ENCODE measurements at regions not wholly inside any gene's neighbourhood (a gene's known extent, or its start where the extent isn't known, plus 50 kb on each side); places are given as distances from the start of the nearest gene placed in this dataset.

GRCh38 chr9:10705383-10705782 is 92.6 kb upstream of the PTPRD start:
- H3K9me3 ChIP-seq (ENCODE audit: insufficient read depth, low read length, severe bottlenecking) = no peaks in the 10 kb centered on the region
- no peaks in the 10 kb centered on the region for H3K79me2 ChIP-seq (ENCODE audit: insufficient read depth, low read length)
- H3K27ac ChIP-seq (ENCODE audit: low read length) = no peak overlapping the region
- no peaks in the 10 kb centered on the region for H3K27me3 ChIP-seq (ENCODE audit: insufficient read depth, low read length, poor library complexity)
- no peak overlapping the region for H3K4me3 ChIP-seq (ENCODE audit: low read depth in 1 of 2, low read length in 2 of 2)
- H3K36me3 ChIP-seq (ENCODE audit: insufficient read depth, low read length) = no peaks in the 10 kb centered on the region
- no peak overlapping the region for H2AFZ ChIP-seq (ENCODE audit: low read depth, low read length)
- no peaks in the 10 kb centered on the region for H3K4me1 ChIP-seq (ENCODE audit: insufficient read depth, low read length)
- TF ChIP-seq EZH2 (IDR thresholded peaks at IDR 0.05; ENCODE audit: borderline replicate concordance, low read depth, low read length, severe bottlenecking) = no peak
- TF ChIP-seq, protein P1, sequence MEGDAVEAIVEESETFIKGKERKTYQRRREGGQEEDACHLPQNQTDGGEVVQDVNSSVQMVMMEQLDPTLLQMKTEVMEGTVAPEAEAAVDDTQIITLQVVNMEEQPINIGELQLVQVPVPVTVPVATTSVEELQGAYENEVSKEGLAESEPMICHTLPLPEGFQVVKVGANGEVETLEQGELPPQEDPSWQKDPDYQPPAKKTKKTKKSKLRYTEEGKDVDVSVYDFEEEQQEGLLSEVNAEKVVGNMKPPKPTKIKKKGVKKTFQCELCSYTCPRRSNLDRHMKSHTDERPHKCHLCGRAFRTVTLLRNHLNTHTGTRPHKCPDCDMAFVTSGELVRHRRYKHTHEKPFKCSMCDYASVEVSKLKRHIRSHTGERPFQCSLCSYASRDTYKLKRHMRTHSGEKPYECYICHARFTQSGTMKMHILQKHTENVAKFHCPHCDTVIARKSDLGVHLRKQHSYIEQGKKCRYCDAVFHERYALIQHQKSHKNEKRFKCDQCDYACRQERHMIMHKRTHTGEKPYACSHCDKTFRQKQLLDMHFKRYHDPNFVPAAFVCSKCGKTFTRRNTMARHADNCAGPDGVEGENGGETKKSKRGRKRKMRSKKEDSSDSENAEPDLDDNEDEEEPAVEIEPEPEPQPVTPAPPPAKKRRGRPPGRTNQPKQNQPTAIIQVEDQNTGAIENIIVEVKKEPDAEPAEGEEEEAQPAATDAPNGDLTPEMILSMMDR (IDR thresholded peaks at IDR 0.05; ENCODE audit: borderline replicate concordance, extremely low read depth, low read length, poor library complexity, severe bottlenecking) = no peak
- no peaks in the 10 kb centered on the region for H4K20me1 ChIP-seq (ENCODE audit: insufficient read depth, low read length)
- DNase-seq = no peak
- ATAC-seq (ENCODE audit: insufficient read depth, low read depth) = no peak
- no peak overlapping the region for H3K9ac ChIP-seq (ENCODE audit: low read depth, low read length)
- no peak overlapping the region for H3K4me2 ChIP-seq (ENCODE audit: insufficient read depth, low read length)

- Histone ChIP-seq H2AFZ (ENCODE audit: low read depth, low read length) (no peak overlapping the region), H3K27me3 (ENCODE audit: insufficient read depth, low read length, poor library complexity) (no peaks in the 10 kb centered on the region), H3K27ac (ENCODE audit: low read length) (no peak overlapping the region), H3K9ac (ENCODE audit: low read depth, low read length) (no peak overlapping the region), H3K4me2 (ENCODE audit: insufficient read depth, low read length) (no peak overlapping the region), H3K36me3 (ENCODE audit: insufficient read depth, low read length) (no peaks in the 10 kb centered on the region), H4K20me1 (ENCODE audit: insufficient read depth, low read length) (no peaks in the 10 kb centered on the region), H3K79me2 (ENCODE audit: insufficient read depth, low read length) (no peaks in the 10 kb centered on the region), H3K9me3 (ENCODE audit: insufficient read depth, low read length, severe bottlenecking) (no peaks in the 10 kb centered on the region), H3K4me1 (ENCODE audit: insufficient read depth, low read length) (no peaks in the 10 kb centered on the region), H3K4me3 (ENCODE audit: low read depth in 1 of 2, low read length in 2 of 2) (no peak overlapping the region)
- TF ChIP-seq, protein P1 (IDR thresholded peaks at IDR 0.05; ENCODE audit: borderline replicate concordance, extremely low read depth, low read length, poor library complexity, severe bottlenecking) = no peak
- TF ChIP-seq EZH2 (IDR thresholded peaks at IDR 0.05; ENCODE audit: borderline replicate concordance, low read depth, low read length, severe bottlenecking) = no peak
- DNase-seq (no peak), ATAC-seq (ENCODE audit: insufficient read depth, low read depth) (no peak)
Observed at GRCh38 chr9:10706788-10707187, 94.0 kb upstream of the PTPRD start.

DNA sequence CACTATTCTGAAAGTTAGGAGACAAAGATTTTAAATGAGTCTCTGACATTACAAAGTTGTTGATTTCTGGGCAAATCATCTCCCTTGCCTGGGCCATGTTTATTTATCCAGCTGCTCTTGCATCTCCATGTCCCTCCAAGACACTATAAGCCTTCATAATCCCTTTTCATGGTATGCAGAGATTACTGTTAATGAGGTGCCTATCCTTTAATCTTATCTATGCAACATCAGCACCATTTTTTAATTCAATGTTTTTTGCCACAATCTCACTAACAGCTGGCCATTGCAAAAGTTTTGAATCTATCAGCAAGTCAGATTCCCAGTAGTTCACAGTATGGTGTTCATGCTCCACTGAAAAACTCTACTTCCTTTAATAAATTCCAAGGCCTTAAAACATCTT is 108.5 kb upstream of the PTPRD start:
- ATAC-seq (ENCODE audit: insufficient read depth, low read depth) = no peak
- H3K4me1 ChIP-seq (ENCODE audit: insufficient read depth, low read length) = no peaks in the 10 kb centered on the region
- no peaks in the 10 kb centered on the region for H3K27me3 ChIP-seq (ENCODE audit: insufficient read depth, low read length, poor library complexity)
- DNase-seq = no peak
- H3K36me3 ChIP-seq (ENCODE audit: insufficient read depth, low read length) = no peaks in the 10 kb centered on the region
- TF ChIP-seq, protein P1 (IDR thresholded peaks at IDR 0.05; ENCODE audit: borderline replicate concordance, extremely low read depth, low read length, poor library complexity, severe bottlenecking) = no peak
- no peak for TF ChIP-seq EZH2 (IDR thresholded peaks at IDR 0.05; ENCODE audit: borderline replicate concordance, low read depth, low read length, severe bottlenecking)
- no peaks in the 10 kb centered on the region for H4K20me1 ChIP-seq (ENCODE audit: insufficient read depth, low read length)
- no peak overlapping the region for H3K9ac ChIP-seq (ENCODE audit: low read depth, low read length)
- no peak overlapping the region for H3K4me3 ChIP-seq (ENCODE audit: low read depth in 1 of 2, low read length in 2 of 2)
- no peak overlapping the region for H3K4me2 ChIP-seq (ENCODE audit: insufficient read depth, low read length)
- H3K9me3 ChIP-seq (ENCODE audit: insufficient read depth, low read length, severe bottlenecking) = no peaks in the 10 kb centered on the region
- no peak overlapping the region for H3K27ac ChIP-seq (ENCODE audit: low read length)
- H2AFZ ChIP-seq (ENCODE audit: low read depth, low read length) = no peak overlapping the region
- no peaks in the 10 kb centered on the region for H3K79me2 ChIP-seq (ENCODE audit: insufficient read depth, low read length)

GRCh38 chr9:10729213-10729612 is 116.4 kb upstream of the PTPRD start:
- Histone ChIP-seq H3K9me3 (ENCODE audit: insufficient read depth, low read length, severe bottlenecking) (no peaks in the 10 kb centered on the region), H3K4me1 (ENCODE audit: insufficient read depth, low read length) (no peaks in the 10 kb centered on the region), H3K79me2 (ENCODE audit: insufficient read depth, low read length) (no peaks in the 10 kb centered on the region), H3K4me3 (ENCODE audit: low read depth in 1 of 2, low read length in 2 of 2) (no peak overlapping the region), H4K20me1 (ENCODE audit: insufficient read depth, low read length) (no peaks in the 10 kb centered on the region), H3K27me3 (ENCODE audit: insufficient read depth, low read length, poor library complexity) (no peaks in the 10 kb centered on the region), H3K4me2 (ENCODE audit: insufficient read depth, low read length) (no peak overlapping the region), H3K27ac (ENCODE audit: low read length) (no peak overlapping the region), H3K9ac (ENCODE audit: low read depth, low read length) (no peak overlapping the region), H2AFZ (ENCODE audit: low read depth, low read length) (no peak overlapping the region), H3K36me3 (ENCODE audit: insufficient read depth, low read length) (no peaks in the 10 kb centered on the region)
- TF ChIP-seq EZH2 (IDR thresholded peaks at IDR 0.05; ENCODE audit: borderline replicate concordance, low read depth, low read length, severe bottlenecking) = no peak
- TF ChIP-seq, protein P1 (IDR thresholded peaks at IDR 0.05; ENCODE audit: borderline replicate concordance, extremely low read depth, low read length, poor library complexity, severe bottlenecking) = no peak
- ATAC-seq (ENCODE audit: insufficient read depth, low read depth) = no peak
- DNase-seq = no peak
